NT2/D1 (cell line): ENCODE measurements at regions not wholly inside any gene's neighbourhood (a gene's known extent, or its start where the extent isn't known, plus 50 kb on each side); places are given as distances from the start of the nearest gene placed in this dataset.

Experiments used
- SUZ12 ChIP-seq: IDR thresholded peaks from 2 replicates; pipeline ENCODE4 v1.6.1; 2011; ENCODE audit not compliant: insufficient read length, insufficient read depth; ENCODE audit errors: extremely low read depth
- YY1 ChIP-seq: IDR thresholded peaks from 2 replicates; pipeline ENCODE4 v1.6.1; 2011; ENCODE audit not compliant: insufficient read length, insufficient read depth
- ZNF274 ChIP-seq: IDR thresholded peaks from 2 replicates; pipeline ENCODE4 v1.6.1; 2011; ENCODE audit warnings: mild to moderate bottlenecking, low read depth, low read length

DNA sequence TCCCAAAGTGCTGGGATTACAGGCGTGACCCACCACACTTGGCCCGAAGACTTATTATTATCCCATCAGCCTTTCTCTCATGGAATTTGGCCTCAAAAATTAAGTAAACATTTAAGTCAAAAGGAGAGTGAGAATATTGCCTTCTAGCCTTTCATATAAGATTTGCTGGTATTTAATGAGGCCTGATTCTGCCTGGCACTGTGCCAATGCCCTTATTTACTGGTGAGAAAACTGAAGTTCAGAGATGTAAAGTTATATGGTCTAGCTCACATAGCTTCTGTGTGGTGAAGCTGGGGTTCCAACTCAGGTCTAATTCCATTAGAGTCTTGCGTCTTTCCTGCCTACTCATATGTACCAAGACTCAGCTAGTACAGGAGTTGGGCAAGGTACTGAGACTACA, 260.2 kb downstream of the SDHAF3 start:
- TF ChIP-seq ZNF274 (no peak), YY1 (no peak), SUZ12 (no peak)
